Mucosa of descending colon (tissue), 3 donors: ENCODE measurements at regions not wholly inside any gene's neighbourhood (a gene's known extent, or its start where the extent isn't known, plus 50 kb on each side); places are given as distances from the start of the nearest gene placed in this dataset.

Experiments
- ATAC-seq: fragments of 200-7000 bp; cut with Tn5 transposase; one replicate; pipeline ENCODE4 v1.9.1; 2020; ENCODE audit warnings: mild to moderate bottlenecking, moderate library complexity
- DNase-seq, 3 donors: peaks; one replicate each; pipeline ENCODE4 v3.0.0-alpha.2; 2020
- H3K36me3 ChIP-seq: fragments of 200-600 bp; one replicate; pipeline ENCODE4 v1.8.0; 2021; ENCODE audit warnings: low read depth, mild to moderate bottlenecking
- H3K4me1 ChIP-seq: fragments of 200-600 bp; one replicate; pipeline ENCODE4 v1.8.0; 2021; ENCODE audit warnings: low read depth, mild to moderate bottlenecking
- H3K4me3 ChIP-seq: fragments of 200-600 bp; one replicate; pipeline ENCODE4 v1.8.0; 2021; ENCODE audit warnings: mild to moderate bottlenecking
- H3K9me3 ChIP-seq: fragments of 200-600 bp; one replicate; pipeline ENCODE4 v1.8.0; 2021; ENCODE audit warnings: mild to moderate bottlenecking
- intact Hi-C, 2 donors: fragments of 100-400 bp; cut with DNase I in 1 of 2; cut with micrococcal nuclease in 1 of 2; formaldehyde crosslinking; loops; one replicate each; pipeline versions ENCODE4 v1.11.0 to v1.11.1; 2022; cut with DNase I, micrococcal nuclease
- TF ChIP-seq, protein P1 (sequence below): fragments of 200-600 bp; IDR thresholded peaks from one replicate; pipeline ENCODE4 v1.8.0; 2022; ENCODE audit warnings: antibody characterized with exemption, mild to moderate bottlenecking
- donor health status: DM: no; HTN: no; CAD: no; lungs with moderate emphysema.
- donor health status: DM: no; HTN: no; CAD: no.
- donor health status: DM: no; HTN: yes; CAD: no.

DNA sequence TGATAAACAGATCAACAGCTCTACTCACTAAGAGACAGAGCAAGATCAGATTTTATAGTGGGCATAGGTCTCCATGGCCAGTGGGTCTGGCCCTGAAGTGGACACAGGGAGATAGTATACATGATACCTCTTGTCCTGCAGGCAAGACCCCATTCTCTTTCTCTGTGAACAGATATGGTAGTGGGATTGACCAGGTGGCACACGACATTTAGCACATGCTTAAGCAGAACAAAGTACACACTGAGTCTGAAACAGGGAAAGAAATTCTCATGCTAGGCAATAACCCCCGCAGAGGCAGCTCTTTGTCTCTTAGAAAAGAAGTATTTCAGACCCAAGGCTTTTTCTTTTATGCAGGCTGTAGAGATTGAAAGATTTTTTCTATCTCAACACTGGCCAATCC is 1331.2 kb downstream of the FSCB start:
- no peak for ATAC-seq

DNA sequence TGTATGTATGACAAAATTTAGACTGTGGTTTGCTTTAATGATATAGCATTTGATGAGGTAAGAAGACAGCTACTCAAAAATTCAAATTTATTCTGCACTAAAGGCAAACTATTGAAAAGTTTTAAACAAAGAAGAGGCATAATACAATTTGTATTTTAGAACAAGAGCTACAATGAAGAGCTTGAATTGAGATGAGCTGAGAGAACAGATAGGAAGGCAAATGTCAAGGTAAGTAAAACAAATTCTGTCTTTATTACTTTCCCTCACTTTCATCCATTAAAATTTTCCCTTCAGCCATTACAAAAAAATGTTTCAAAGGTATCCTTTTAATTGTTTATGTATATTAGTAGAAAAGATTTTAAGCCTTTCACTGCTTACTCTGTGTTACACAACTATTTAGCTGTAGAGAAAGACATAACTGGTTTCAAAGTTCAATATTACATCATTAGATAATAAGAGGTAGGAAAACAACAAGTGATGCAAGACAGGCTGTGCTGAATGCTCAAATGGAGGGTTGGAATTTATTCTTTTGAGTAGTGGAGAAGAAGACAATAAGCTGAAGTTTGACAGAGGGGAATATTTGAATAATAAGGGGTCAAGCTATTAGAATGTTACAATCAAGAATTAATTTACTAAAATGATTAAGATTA is 1334.1 kb downstream of the FSCB start:
- Histone ChIP-seq H3K4me3 (no peak overlapping the region), H3K4me1 (peaks cover 7% of the 10 kb centered on the region), H3K9me3 (no peaks in the 10 kb centered on the region), H3K36me3 (no peaks in the 10 kb centered on the region)
- ATAC-seq (peak; percentile 38), DNase-seq (no peak)
- intact Hi-C loops = no loop called here
- TF ChIP-seq, protein P1, sequence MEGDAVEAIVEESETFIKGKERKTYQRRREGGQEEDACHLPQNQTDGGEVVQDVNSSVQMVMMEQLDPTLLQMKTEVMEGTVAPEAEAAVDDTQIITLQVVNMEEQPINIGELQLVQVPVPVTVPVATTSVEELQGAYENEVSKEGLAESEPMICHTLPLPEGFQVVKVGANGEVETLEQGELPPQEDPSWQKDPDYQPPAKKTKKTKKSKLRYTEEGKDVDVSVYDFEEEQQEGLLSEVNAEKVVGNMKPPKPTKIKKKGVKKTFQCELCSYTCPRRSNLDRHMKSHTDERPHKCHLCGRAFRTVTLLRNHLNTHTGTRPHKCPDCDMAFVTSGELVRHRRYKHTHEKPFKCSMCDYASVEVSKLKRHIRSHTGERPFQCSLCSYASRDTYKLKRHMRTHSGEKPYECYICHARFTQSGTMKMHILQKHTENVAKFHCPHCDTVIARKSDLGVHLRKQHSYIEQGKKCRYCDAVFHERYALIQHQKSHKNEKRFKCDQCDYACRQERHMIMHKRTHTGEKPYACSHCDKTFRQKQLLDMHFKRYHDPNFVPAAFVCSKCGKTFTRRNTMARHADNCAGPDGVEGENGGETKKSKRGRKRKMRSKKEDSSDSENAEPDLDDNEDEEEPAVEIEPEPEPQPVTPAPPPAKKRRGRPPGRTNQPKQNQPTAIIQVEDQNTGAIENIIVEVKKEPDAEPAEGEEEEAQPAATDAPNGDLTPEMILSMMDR = no peak

More for the DNA sequence above, 1331.2 kb downstream of the FSCB start:
- intact Hi-C loops = no loop called here
- no peak for DNase-seq
- Histone ChIP-seq H3K4me3 (no peak overlapping the region), H3K9me3 (no peaks in the 10 kb centered on the region), H3K4me1 (no peaks in the 10 kb centered on the region), H3K36me3 (no peaks in the 10 kb centered on the region)
- TF ChIP-seq, protein P1 = no peak

DNA sequence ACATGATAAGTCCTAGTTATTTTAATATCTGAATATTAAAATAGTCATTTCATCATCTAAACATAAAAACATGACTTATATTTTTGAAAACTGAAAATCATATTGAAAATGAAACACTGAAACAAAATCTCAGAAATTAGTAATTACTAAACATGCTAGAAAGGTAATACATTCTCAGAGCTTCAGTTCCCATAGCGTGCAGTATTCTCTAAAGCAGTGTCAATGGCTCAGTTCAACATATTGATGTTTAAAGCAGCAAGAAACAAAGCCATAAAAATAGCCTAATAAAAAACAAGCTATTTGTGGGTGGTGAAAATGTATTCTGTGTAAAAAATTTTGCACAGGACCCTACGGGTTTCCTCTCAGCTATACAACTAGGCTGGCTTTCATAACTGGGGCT is 1337.4 kb downstream of the FSCB start:
- intact Hi-C loops = no loop called here
- no peaks in the 10 kb centered on the region for H3K36me3 ChIP-seq
- TF ChIP-seq, protein P1 = no peak
- H3K4me3 ChIP-seq = no peak overlapping the region
- no peaks in the 10 kb centered on the region for H3K9me3 ChIP-seq
- ATAC-seq (no peak), DNase-seq (no peak)
- peaks cover 13% of the 10 kb centered on the region for H3K4me1 ChIP-seq

DNA sequence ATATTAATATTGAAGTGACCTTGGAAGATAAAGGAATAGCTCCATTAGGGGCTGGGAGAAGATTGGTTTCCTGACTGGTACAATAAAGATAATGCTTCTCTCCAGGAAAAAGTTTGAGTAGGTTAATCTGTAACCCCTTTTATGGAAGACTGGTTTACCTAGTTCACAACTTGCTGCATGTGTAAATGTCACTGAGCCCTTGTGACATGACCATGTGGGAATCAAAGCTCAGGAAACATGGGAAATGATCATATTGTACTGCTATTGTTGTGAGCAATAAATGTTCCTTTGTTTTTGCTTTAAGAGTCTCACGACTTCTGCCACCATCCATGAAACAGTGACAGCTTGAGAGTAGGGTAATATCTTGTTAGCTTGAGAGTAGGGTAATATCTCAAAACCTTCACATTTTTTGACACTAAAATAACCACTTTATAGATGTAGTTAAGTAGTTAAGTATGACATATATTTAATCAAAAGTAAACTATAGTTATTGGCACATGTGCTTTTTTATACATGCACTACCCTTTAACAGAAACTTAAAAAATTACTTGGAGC is 1338.6 kb downstream of the FSCB start:
- peak in 1 of 3 donors; percentile 64 for DNase-seq
- no peaks in the 10 kb centered on the region for H3K36me3 ChIP-seq
- H3K4me1 ChIP-seq = peaks cover 13% of the 10 kb centered on the region
- no peaks in the 10 kb centered on the region for H3K9me3 ChIP-seq
- peak; percentile 97 for ATAC-seq
- intact Hi-C loops = no loop called here
- no peak overlapping the region for H3K4me3 ChIP-seq
- TF ChIP-seq, protein P1 = no peak

DNA sequence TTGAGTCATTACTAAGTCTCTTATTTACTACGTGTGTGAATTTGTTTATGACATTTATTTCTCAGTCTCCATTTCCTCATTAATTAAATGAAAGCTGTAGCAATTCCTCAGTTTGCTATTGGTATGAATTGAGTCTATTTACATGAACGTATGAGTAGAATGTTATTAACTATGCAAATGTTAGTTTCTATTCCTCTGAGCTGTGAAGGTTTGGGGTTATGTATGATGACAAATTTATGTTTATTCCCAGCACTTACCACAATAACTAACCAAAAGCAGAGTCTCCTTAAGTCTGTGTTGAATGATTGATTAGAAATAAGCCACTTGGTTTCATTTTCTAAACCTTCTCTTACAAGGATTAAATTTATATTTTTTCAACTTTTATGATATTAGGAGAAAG is 1340.9 kb downstream of the FSCB start:
- no peak overlapping the region for H3K4me3 ChIP-seq
- H3K4me1 ChIP-seq = peaks cover 13% of the 10 kb centered on the region
- TF ChIP-seq, protein P1 = no peak
- H3K9me3 ChIP-seq = no peaks in the 10 kb centered on the region
- no peak for ATAC-seq
- H3K36me3 ChIP-seq = no peaks in the 10 kb centered on the region
- no peak for DNase-seq
- intact Hi-C loops = no loop called here
